HEK293 (cell line): ENCODE measurements at regions not wholly inside any gene's neighbourhood (a gene's known extent, or its start where the extent isn't known, plus 50 kb on each side); places are given as distances from the start of the nearest gene placed in this dataset.

ENCODE experiments used
- CTCF ChIA-PET: fragments of 350-600 bp; formaldehyde crosslinking; extraction: SDS; loops from one replicate; lab custom pipeline; 2021; ENCODE audit warnings: antibody characterized with exemption; lab: Yijun Ruan, JAX
- POLR2A ChIA-PET: fragments of 300-600 bp; formaldehyde crosslinking; extraction: SDS; loops from one replicate; lab custom pipeline; 2020; ENCODE audit warnings: antibody characterized with exemption, inconsistent platforms; lab: Yijun Ruan, JAX
- H3K27ac ChIP-seq: fragments of 200-500 bp; sonication (Bioruptor generic); 2 replicates; pipeline ENCODE4 v1.5.1; 2014; ENCODE audit warnings: low read depth, low read length, control low read depth, inconsistent platforms; ENCODE audit errors: extremely low read depth
- H3K36me3 ChIP-seq, 2 experiments: fragments of 200-500 bp in 1 of 2; sonication (Bioruptor generic) in 1 of 2; 1 replicate in 1 of 2; 2 replicates in 1 of 2; pipeline ENCODE4 v1.5.1; 2014 to 2017; ENCODE audit warnings: inconsistent platforms in 2 of 2, low read length in 2 of 2; ENCODE audit not compliant: control insufficient read depth in 2 of 2, insufficient read depth in 1 of 2
- H3K4me1 ChIP-seq: fragments of 200-500 bp; sonication (Bioruptor generic); 2 replicates; pipeline ENCODE4 v1.5.1; 2014; ENCODE audit warnings: mild to moderate bottlenecking, low read length, inconsistent platforms; ENCODE audit not compliant: control insufficient read depth, insufficient read depth
- H3K4me3 ChIP-seq: 2 replicates; pipeline ENCODE4 v1.5.1; 2011; ENCODE audit warnings: low read depth, mild to moderate bottlenecking, control low read depth, low read length, moderate library complexity
- H3K9me3 ChIP-seq: fragments of 200-500 bp; sonication (Bioruptor generic); 2 replicates; pipeline ENCODE4 v1.5.1; 2014; ENCODE audit warnings: low read depth, low read length, inconsistent platforms; ENCODE audit not compliant: control insufficient read depth, insufficient read depth
- EGR2 ChIP-seq: fragments of 450-650 bp; formaldehyde crosslinking; IDR thresholded peaks from 2 replicates; pipeline ENCODE4 v1.5.1; 2016; ENCODE audit warnings: low read depth, missing biosample characterization, missing genetic modification characterization
- HOXA7 ChIP-seq: sonication (generic); formaldehyde crosslinking; IDR thresholded peaks from 2 replicates; pipeline ENCODE4 v1.8.1; 2022; ENCODE audit warnings: missing genetic modification reagents, borderline replicate concordance
- PRDM4 ChIP-seq: fragments of 450-650 bp; formaldehyde crosslinking; IDR thresholded peaks from 2 replicates; pipeline ENCODE4 v1.5.1; 2017; ENCODE audit warnings: missing biosample characterization, missing genetic modification characterization
- RBAK ChIP-seq: fragments of 450-650 bp; formaldehyde crosslinking; IDR thresholded peaks from 2 replicates; pipeline ENCODE4 v1.5.1; 2016; ENCODE audit warnings: missing biosample characterization, missing genetic modification characterization
- SETDB1 ChIP-seq: IDR thresholded peaks from one replicate; pipeline ENCODE4 v1.6.1; 2017; ENCODE audit warnings: mild to moderate bottlenecking, low read length, moderate library complexity, mixed read lengths; ENCODE audit not compliant: insufficient read length
- TRIM28 ChIP-seq: IDR thresholded peaks from 2 replicates; pipeline ENCODE4 v1.6.1; 2011; ENCODE audit warnings: low read length, control low read depth, borderline replicate concordance
- ZBTB26 ChIP-seq: fragments of 450-650 bp; formaldehyde crosslinking; optimal IDR thresholded peaks from 2 replicates; pipeline ENCODE3; 2016; ENCODE audit warnings: missing biosample characterization, mild to moderate bottlenecking, missing genetic modification characterization
- ZBTB48 ChIP-seq: fragments of 450-650 bp; formaldehyde crosslinking; IDR thresholded peaks from 2 replicates; pipeline ENCODE4 v1.5.1; 2016; ENCODE audit warnings: missing biosample characterization, missing genetic modification characterization
- ZBTB6 ChIP-seq: fragments of 450-650 bp; formaldehyde crosslinking; IDR thresholded peaks from 2 replicates; pipeline ENCODE4 v1.5.1; 2017; ENCODE audit warnings: missing biosample characterization, missing genetic modification characterization
- ZNF121 ChIP-seq: fragments of 450-650 bp; formaldehyde crosslinking; IDR thresholded peaks from 2 replicates; pipeline ENCODE4 v1.5.1; 2016; ENCODE audit warnings: missing biosample characterization, missing genetic modification characterization
- ZNF146 ChIP-seq: fragments of 450-650 bp; formaldehyde crosslinking; IDR thresholded peaks from 2 replicates; pipeline ENCODE4 v1.5.1; 2016; ENCODE audit warnings: missing biosample characterization, missing genetic modification characterization
- ZNF18 ChIP-seq: fragments of 450-650 bp; formaldehyde crosslinking; IDR thresholded peaks from 2 replicates; pipeline ENCODE4 v1.5.1; 2016; ENCODE audit warnings: missing biosample characterization, missing genetic modification characterization
- ZNF221 ChIP-seq: fragments of 450-650 bp; formaldehyde crosslinking; IDR thresholded peaks from 2 replicates; pipeline ENCODE4 v1.5.1; 2017; ENCODE audit warnings: missing biosample characterization, missing genetic modification characterization, borderline replicate concordance
- ZNF24 ChIP-seq: fragments of 450-650 bp; formaldehyde crosslinking; IDR thresholded peaks from 2 replicates; pipeline ENCODE4 v1.5.1; 2016; ENCODE audit warnings: missing biosample characterization, missing genetic modification characterization
- ZNF292 ChIP-seq: fragments of 450-650 bp; formaldehyde crosslinking; IDR thresholded peaks from 2 replicates; pipeline ENCODE4 v1.5.1; 2016; ENCODE audit warnings: low read depth, missing biosample characterization, missing genetic modification characterization, borderline replicate concordance
- ZNF394 ChIP-seq: fragments of 450-650 bp; formaldehyde crosslinking; IDR thresholded peaks from 2 replicates; pipeline ENCODE4 v1.5.1; 2016; ENCODE audit warnings: missing biosample characterization, missing genetic modification characterization, mild to moderate bottlenecking, moderate library complexity, borderline replicate concordance
- ZNF416 ChIP-seq: fragments of 450-650 bp; formaldehyde crosslinking; IDR thresholded peaks from 2 replicates; pipeline ENCODE4 v1.5.1; 2016; ENCODE audit warnings: missing biosample characterization, missing genetic modification characterization
- ZNF473 ChIP-seq: fragments of 450-650 bp; formaldehyde crosslinking; IDR thresholded peaks from 2 replicates; pipeline ENCODE4 v1.5.1; 2017; ENCODE audit warnings: missing biosample characterization, missing genetic modification characterization
- ZNF529 ChIP-seq: fragments of 450-650 bp; formaldehyde crosslinking; IDR thresholded peaks from 2 replicates; pipeline ENCODE4 v1.5.1; 2017; ENCODE audit warnings: missing genetic modification characterization, missing biosample characterization; ENCODE audit not compliant: insufficient replicate concordance
- ZNF621 ChIP-seq: fragments of 450-650 bp; formaldehyde crosslinking; IDR thresholded peaks from 2 replicates; pipeline ENCODE4 v1.5.1; 2017; ENCODE audit warnings: missing biosample characterization, missing genetic modification characterization
- ZNF791 ChIP-seq: fragments of 450-650 bp; formaldehyde crosslinking; IDR thresholded peaks from 2 replicates; pipeline ENCODE4 v1.5.1; 2016; ENCODE audit warnings: missing biosample characterization, missing genetic modification characterization
- ZXDB ChIP-seq: fragments of 450-650 bp; formaldehyde crosslinking; IDR thresholded peaks from 2 replicates; pipeline ENCODE4 v1.5.1; 2016; ENCODE audit warnings: missing biosample characterization, missing genetic modification characterization
- TF ChIP-seq, protein P1 (sequence below): fragments of 450-650 bp; formaldehyde crosslinking; IDR thresholded peaks from 2 replicates; pipeline ENCODE4 v1.5.1; 2016; ENCODE audit warnings: missing biosample characterization, missing genetic modification characterization

DNA sequence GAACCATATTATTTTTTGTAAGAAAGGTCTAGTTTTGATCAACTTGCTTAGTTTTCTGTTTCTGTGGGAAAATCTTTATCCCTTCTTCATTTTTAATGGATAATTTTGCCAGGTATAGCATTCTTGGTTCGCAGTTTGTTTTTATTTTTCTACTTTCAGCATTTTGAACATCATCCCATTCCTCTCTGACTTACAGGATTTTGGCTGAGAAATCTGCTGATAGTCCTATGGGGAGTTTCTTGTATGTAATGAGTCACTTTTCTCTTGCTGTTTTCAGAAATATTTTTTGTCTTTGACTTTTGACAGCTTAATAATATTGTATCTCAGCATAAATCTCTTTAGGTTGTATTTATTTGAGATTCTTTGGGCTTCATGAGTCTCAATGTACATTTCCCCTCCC, 389.1 kb downstream of the PBX1 start:
- Histone ChIP-seq H3K36me3 (no peaks in the 10 kb centered on the region), H3K27ac (no peak overlapping the region), H3K4me1 (no peaks in the 10 kb centered on the region), H3K4me3 (no peak overlapping the region), H3K9me3 (no peaks in the 10 kb centered on the region)
- POLR2A ChIA-PET: no interaction called here
- CTCF ChIA-PET: no interaction called here
- TF ChIP-seq TRIM28: peak; percentile 45; the same call in 1 of the 2 replicates
- no peak for TF ChIP-seq ZNF146 (tag by site-specific recombination)
- TF ChIP-seq ZBTB6 (tag by site-specific recombination): no peak
- TF ChIP-seq, protein P1, sequence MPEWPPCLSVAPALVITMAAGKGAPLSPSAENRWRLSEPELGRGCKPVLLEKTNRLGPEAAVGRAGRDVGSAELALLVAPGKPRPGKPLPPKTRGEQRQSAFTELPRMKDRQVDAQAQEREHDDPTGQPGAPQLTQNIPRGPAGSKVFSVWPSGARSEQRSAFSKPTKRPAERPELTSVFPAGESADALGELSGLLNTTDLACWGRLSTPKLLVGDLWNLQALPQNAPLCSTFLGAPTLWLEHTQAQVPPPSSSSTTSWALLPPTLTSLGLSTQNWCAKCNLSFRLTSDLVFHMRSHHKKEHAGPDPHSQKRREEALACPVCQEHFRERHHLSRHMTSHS (tag by site-specific recombination): no peak
- peak; percentile 93 for TF ChIP-seq SETDB1
- no peak for TF ChIP-seq ZBTB48 (tag by site-specific recombination)
- TF ChIP-seq ZNF791 (tag by site-specific recombination): peak; percentile 96
- TF ChIP-seq HOXA7 (CRISPR knock-in tag): no peak
- TF ChIP-seq ZNF24: no peak
- no peak for TF ChIP-seq ZNF121 (tag by site-specific recombination)
- no peak for TF ChIP-seq ZBTB26
- no peak for TF ChIP-seq ZNF394 (tag by site-specific recombination)
- no peak for TF ChIP-seq ZXDB (tag by site-specific recombination)
- TF ChIP-seq RBAK (tag by site-specific recombination): no peak
- TF ChIP-seq ZNF473 (tag by site-specific recombination): no peak
- TF ChIP-seq PRDM4: no peak

- H3K36me3 ChIP-seq: no peaks in the 10 kb centered on the region
- CTCF ChIA-PET: no interaction called here
These were observed 378.3 kb downstream of the PBX1 start for GRCh38 chr1:164937291-164937690.

More at GRCh38 chr1:164937291-164937690, 378.3 kb downstream of the PBX1 start:
- TF ChIP-seq ZNF529 (tag by site-specific recombination) (no peak), EGR2 (tag by site-specific recombination) (no peak), ZNF221 (tag by site-specific recombination) (no peak), ZNF621 (tag by site-specific recombination) (no peak), ZNF416 (tag by site-specific recombination) (no peak), ZNF18 (tag by site-specific recombination) (no peak), ZNF292 (tag by site-specific recombination) (no peak)
- POLR2A ChIA-PET: no interaction called here
- Histone ChIP-seq H3K4me3 (no peak overlapping the region), H3K9me3 (no peaks in the 10 kb centered on the region), H3K27ac (no peak overlapping the region), H3K4me1 (no peaks in the 10 kb centered on the region)
